Activated naive CD4-positive, alpha-beta T cell treated with anti-CD3 and anti-CD28 coated beads, Interleukin-2, amount 50 U/mL, for 24 hours (primary cell): ENCODE measurements at regions not wholly inside any gene's neighbourhood (a gene's known extent, or its start where the extent isn't known, plus 50 kb on each side); places are given as distances from the start of the nearest gene placed in this dataset.
"Not testable (repeated sequence)": the region's sequence is repeated elsewhere in the genome, so short reads cannot be mapped to it uniquely, and the experiment has no call there.

ENCODE experiments used
- H3K27ac Mint-ChIP-seq: one replicate; pipeline ENCODE4 v1.8.0; 2021; ENCODE audit warnings: mild to moderate bottlenecking, mixed read lengths
- H3K27me3 Mint-ChIP-seq: one replicate; pipeline ENCODE4 v1.8.0; 2021; ENCODE audit warnings: mixed read lengths
- H3K36me3 Mint-ChIP-seq: one replicate; pipeline ENCODE4 v1.8.0; 2021; ENCODE audit warnings: mixed read lengths
- H3K4me1 Mint-ChIP-seq: one replicate; pipeline ENCODE4 v1.8.0; 2021; ENCODE audit warnings: mixed read lengths
- H3K4me3 Mint-ChIP-seq: one replicate; pipeline ENCODE4 v1.8.0; 2021; ENCODE audit warnings: mild to moderate bottlenecking, mixed read lengths
- H3K9me3 Mint-ChIP-seq: one replicate; pipeline ENCODE4 v1.8.0; 2021; ENCODE audit warnings: mixed read lengths

GRCh38 chr12:84391176-84391575, 521.4 kb downstream of the SLC6A15 start:
- not testable (repeated sequence) for H3K36me3 Mint-ChIP-seq, H3K9me3 Mint-ChIP-seq, H3K27ac Mint-ChIP-seq, H3K4me1 Mint-ChIP-seq, H3K4me3 Mint-ChIP-seq, H3K27me3 Mint-ChIP-seq

- Mint-ChIP-seq H3K27me3 (no peaks in the 10 kb centered on the region), H3K9me3 (peaks cover 20% of the 10 kb centered on the region)
Measured at GRCh38 chr12:84384384-84384783, 528.2 kb downstream of the SLC6A15 start.

GRCh38 chr12:84382486-84382885, 530.1 kb downstream of the SLC6A15 start:
- not testable (repeated sequence) for H3K27me3 Mint-ChIP-seq, H3K36me3 Mint-ChIP-seq, H3K4me3 Mint-ChIP-seq, H3K4me1 Mint-ChIP-seq, H3K27ac Mint-ChIP-seq
- peaks cover 20% of the 10 kb centered on the region for H3K9me3 Mint-ChIP-seq

More at GRCh38 chr12:84384384-84384783, 528.2 kb downstream of the SLC6A15 start:
- Mint-ChIP-seq H3K36me3 (no peaks in the 10 kb centered on the region), H3K4me3 (no peak overlapping the region), H3K27ac (no peak overlapping the region), H3K4me1 (no peaks in the 10 kb centered on the region)

- Mint-ChIP-seq H3K27ac (no peak overlapping the region), H3K27me3 (no peaks in the 10 kb centered on the region), H3K9me3 (no peaks in the 10 kb centered on the region), H3K36me3 (no peaks in the 10 kb centered on the region), H3K4me3 (no peak overlapping the region), H3K4me1 (no peaks in the 10 kb centered on the region)
Measured at GRCh38 chr12:84376320-84376719, 536.3 kb downstream of the SLC6A15 start.

- Mint-ChIP-seq H3K27ac (no peak overlapping the region), H3K27me3 (no peaks in the 10 kb centered on the region), H3K4me3 (no peak overlapping the region), H3K36me3 (no peaks in the 10 kb centered on the region), H3K9me3 (no peaks in the 10 kb centered on the region), H3K4me1 (no peaks in the 10 kb centered on the region)
Measured at GRCh38 chr12:84375449-84376170, 537.0 kb downstream of the SLC6A15 start.

GRCh38 chr12:84362552-84362897, 550.1 kb downstream of the SLC6A15 start:
- Mint-ChIP-seq H3K36me3 (no peaks in the 10 kb centered on the region), H3K9me3 (no peaks in the 10 kb centered on the region), H3K4me3 (no peak overlapping the region), H3K4me1 (no peaks in the 10 kb centered on the region), H3K27me3 (no peaks in the 10 kb centered on the region), H3K27ac (no peak overlapping the region)

GRCh38 chr12:84361651-84362551, 550.7 kb downstream of the SLC6A15 start:
- H3K4me1 Mint-ChIP-seq, result no peaks in the 10 kb centered on the region
- no peaks in the 10 kb centered on the region for H3K9me3 Mint-ChIP-seq
- no peaks in the 10 kb centered on the region for H3K27me3 Mint-ChIP-seq
- H3K27ac Mint-ChIP-seq, result no peak overlapping the region
- no peaks in the 10 kb centered on the region for H3K36me3 Mint-ChIP-seq
- H3K4me3 Mint-ChIP-seq, result no peak overlapping the region

- no peak overlapping the region for H3K4me3 Mint-ChIP-seq
- H3K27ac Mint-ChIP-seq, result no peak overlapping the region
- H3K27me3 Mint-ChIP-seq, result no peaks in the 10 kb centered on the region
- H3K9me3 Mint-ChIP-seq, result no peaks in the 10 kb centered on the region
- no peaks in the 10 kb centered on the region for H3K4me1 Mint-ChIP-seq
- H3K36me3 Mint-ChIP-seq, result no peaks in the 10 kb centered on the region
Measured at GRCh38 chr12:84357314-84357713, 555.3 kb downstream of the SLC6A15 start.

- Mint-ChIP-seq H3K9me3 (no peaks in the 10 kb centered on the region), H3K4me1 (no peaks in the 10 kb centered on the region), H3K36me3 (no peaks in the 10 kb centered on the region), H3K27ac (no peak overlapping the region), H3K27me3 (no peaks in the 10 kb centered on the region), H3K4me3 (no peak overlapping the region)
Measured at GRCh38 chr12:84356224-84356623, 556.4 kb downstream of the SLC6A15 start.

- H3K9me3 Mint-ChIP-seq, result no peaks in the 10 kb centered on the region
- no peaks in the 10 kb centered on the region for H3K36me3 Mint-ChIP-seq
- H3K4me3 Mint-ChIP-seq, result no peak overlapping the region
- no peaks in the 10 kb centered on the region for H3K4me1 Mint-ChIP-seq
- H3K27me3 Mint-ChIP-seq, result no peaks in the 10 kb centered on the region
- no peak overlapping the region for H3K27ac Mint-ChIP-seq
Measured at GRCh38 chr12:84355561-84355960, 557.0 kb downstream of the SLC6A15 start.

- Mint-ChIP-seq H3K36me3 (no peaks in the 10 kb centered on the region), H3K27ac (no peak overlapping the region), H3K9me3 (no peaks in the 10 kb centered on the region), H3K4me3 (no peak overlapping the region), H3K27me3 (no peaks in the 10 kb centered on the region), H3K4me1 (no peaks in the 10 kb centered on the region)
Measured at GRCh38 chr12:84348582-84348981, 564.0 kb downstream of the SLC6A15 start.

GRCh38 chr12:84341467-84342193, 571.0 kb downstream of the SLC6A15 start:
- no peaks in the 10 kb centered on the region for H3K36me3 Mint-ChIP-seq
- no peaks in the 10 kb centered on the region for H3K27me3 Mint-ChIP-seq
- H3K9me3 Mint-ChIP-seq, result no peaks in the 10 kb centered on the region
- no peak overlapping the region for H3K4me3 Mint-ChIP-seq
- no peaks in the 10 kb centered on the region for H3K4me1 Mint-ChIP-seq
- no peak overlapping the region for H3K27ac Mint-ChIP-seq

- H3K9me3 Mint-ChIP-seq, result peaks cover 9% of the 10 kb centered on the region
- H3K27me3 Mint-ChIP-seq, result no peaks in the 10 kb centered on the region
- no peaks in the 10 kb centered on the region for H3K36me3 Mint-ChIP-seq
- H3K4me1 Mint-ChIP-seq, result no peaks in the 10 kb centered on the region
- H3K4me3 Mint-ChIP-seq, result no peak overlapping the region
- no peak overlapping the region for H3K27ac Mint-ChIP-seq
Measured at GRCh38 chr12:84336231-84336630, 576.4 kb downstream of the SLC6A15 start.

- Mint-ChIP-seq H3K27me3 (no peaks in the 10 kb centered on the region), H3K36me3 (no peaks in the 10 kb centered on the region), H3K4me1 (no peaks in the 10 kb centered on the region), H3K9me3 (peaks cover 9% of the 10 kb centered on the region), H3K4me3 (no peak overlapping the region), H3K27ac (no peak overlapping the region)
Measured at GRCh38 chr12:84329938-84330337, 582.7 kb downstream of the SLC6A15 start.

- no peak overlapping the region for H3K4me3 Mint-ChIP-seq
- H3K9me3 Mint-ChIP-seq, result no peaks in the 10 kb centered on the region
- H3K36me3 Mint-ChIP-seq, result no peaks in the 10 kb centered on the region
Measured at GRCh38 chr12:84315926-84316325, 596.7 kb downstream of the SLC6A15 start.

GRCh38 chr12:84313323-84313675, 599.3 kb downstream of the SLC6A15 start:
- H3K27ac Mint-ChIP-seq, result no peak overlapping the region
- H3K4me3 Mint-ChIP-seq, result no peak overlapping the region
- H3K4me1 Mint-ChIP-seq, result no peaks in the 10 kb centered on the region
- H3K27me3 Mint-ChIP-seq, result no peaks in the 10 kb centered on the region
- H3K36me3 Mint-ChIP-seq, result no peaks in the 10 kb centered on the region
- H3K9me3 Mint-ChIP-seq, result no peaks in the 10 kb centered on the region

More at GRCh38 chr12:84315926-84316325, 596.7 kb downstream of the SLC6A15 start:
- no peak overlapping the region for H3K27ac Mint-ChIP-seq
- no peaks in the 10 kb centered on the region for H3K4me1 Mint-ChIP-seq
- no peaks in the 10 kb centered on the region for H3K27me3 Mint-ChIP-seq
